ENCODE measurements at regions not wholly inside any gene's neighbourhood (a gene's known extent, or its start where the extent isn't known, plus 50 kb on each side); places are given as distances from the start of the nearest gene placed in this dataset.

DNA sequence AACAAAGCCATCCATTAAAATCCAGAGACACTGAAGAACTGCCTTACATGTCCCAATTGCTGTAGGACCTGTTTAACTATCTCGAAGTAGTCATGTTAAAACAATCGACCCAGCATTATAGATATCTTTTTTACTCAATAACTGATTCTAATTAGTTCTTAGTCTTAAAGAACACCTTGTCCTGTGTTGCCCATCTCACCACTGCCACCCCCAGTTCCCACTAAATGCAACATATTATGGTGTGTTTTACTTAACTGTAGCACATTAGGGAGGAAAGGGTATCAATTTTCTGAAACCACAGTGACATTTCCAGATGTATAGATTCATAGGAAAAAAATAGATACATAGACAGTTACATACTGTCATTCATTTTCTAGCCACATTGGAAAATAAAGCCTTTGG lies 221.2 kb downstream of the MEF2C start:
- no peak for DNase-seq
- TF ChIP-seq, protein P1, sequence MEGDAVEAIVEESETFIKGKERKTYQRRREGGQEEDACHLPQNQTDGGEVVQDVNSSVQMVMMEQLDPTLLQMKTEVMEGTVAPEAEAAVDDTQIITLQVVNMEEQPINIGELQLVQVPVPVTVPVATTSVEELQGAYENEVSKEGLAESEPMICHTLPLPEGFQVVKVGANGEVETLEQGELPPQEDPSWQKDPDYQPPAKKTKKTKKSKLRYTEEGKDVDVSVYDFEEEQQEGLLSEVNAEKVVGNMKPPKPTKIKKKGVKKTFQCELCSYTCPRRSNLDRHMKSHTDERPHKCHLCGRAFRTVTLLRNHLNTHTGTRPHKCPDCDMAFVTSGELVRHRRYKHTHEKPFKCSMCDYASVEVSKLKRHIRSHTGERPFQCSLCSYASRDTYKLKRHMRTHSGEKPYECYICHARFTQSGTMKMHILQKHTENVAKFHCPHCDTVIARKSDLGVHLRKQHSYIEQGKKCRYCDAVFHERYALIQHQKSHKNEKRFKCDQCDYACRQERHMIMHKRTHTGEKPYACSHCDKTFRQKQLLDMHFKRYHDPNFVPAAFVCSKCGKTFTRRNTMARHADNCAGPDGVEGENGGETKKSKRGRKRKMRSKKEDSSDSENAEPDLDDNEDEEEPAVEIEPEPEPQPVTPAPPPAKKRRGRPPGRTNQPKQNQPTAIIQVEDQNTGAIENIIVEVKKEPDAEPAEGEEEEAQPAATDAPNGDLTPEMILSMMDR (IDR thresholded peaks at IDR 0.05; ENCODE audit: borderline replicate concordance): no peak
- intact Hi-C loops (cut with micrococcal nuclease): no loop called here
- Histone ChIP-seq H3K27me3 (ENCODE audit: low read depth) (peaks cover 100% of the 10 kb centered on the region), H3K36me3 (no peaks in the 10 kb centered on the region), H3K27ac (replicated peaks) (no peak overlapping the region), H3K4me1 (peaks cover 23% of the 10 kb centered on the region), H3K9me3 (replicated peaks) (no peaks in the 10 kb centered on the region), H3K4me3 (no peak overlapping the region)

DNA sequence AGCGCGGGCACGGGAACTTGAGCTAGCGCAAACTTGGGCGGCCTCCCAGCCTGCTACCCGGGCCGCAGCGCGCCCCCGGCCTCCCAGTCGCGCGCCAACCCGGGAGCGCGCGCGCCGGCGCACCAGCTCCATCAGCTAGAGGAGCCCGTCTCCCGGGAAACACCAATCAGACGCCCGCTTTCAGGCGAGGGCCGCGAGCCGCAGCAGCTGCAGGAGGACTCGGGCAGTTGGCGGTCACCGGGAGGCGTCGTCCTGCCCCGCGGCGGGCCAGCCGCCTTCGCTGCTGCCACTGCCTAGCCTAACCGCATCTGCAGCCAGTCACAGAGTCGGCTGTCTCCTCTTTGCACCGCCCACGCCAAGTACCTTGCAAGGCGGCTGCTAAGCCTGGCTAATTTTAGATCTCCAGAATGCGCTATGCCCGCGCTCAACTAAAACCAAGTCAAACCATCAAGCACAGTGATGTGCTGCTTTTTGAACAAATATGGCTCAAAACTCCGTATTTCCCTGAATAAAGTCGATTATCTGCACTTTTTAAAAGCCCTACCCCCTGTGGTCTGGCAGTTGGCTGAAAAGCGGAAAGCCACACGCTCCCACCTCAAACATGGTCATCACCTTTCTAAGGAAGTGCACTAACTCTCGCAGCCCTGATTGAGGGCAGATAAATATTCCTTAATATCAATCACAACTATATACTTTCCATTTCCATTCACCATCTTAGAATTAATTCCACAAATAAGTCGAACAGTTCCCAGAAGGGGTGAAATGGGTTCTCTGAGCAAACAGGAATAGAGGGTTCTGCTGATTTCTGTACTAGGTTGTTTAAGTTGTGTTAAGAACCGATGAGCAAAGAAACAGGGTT lies 221.8 kb downstream of the MEF2C start:
- peaks cover 100% of the 10 kb centered on the region for H3K27me3 ChIP-seq (ENCODE audit: low read depth)
- no peak for DNase-seq
- TF ChIP-seq, protein P1 (IDR thresholded peaks at IDR 0.05; ENCODE audit: borderline replicate concordance): no peak
- peaks cover 17% of the 10 kb centered on the region for H3K4me1 ChIP-seq
- no peaks in the 10 kb centered on the region for H3K36me3 ChIP-seq
- intact Hi-C loops (cut with micrococcal nuclease): no loop called here
- H3K4me3 ChIP-seq: peak overlapping the region; percentile 60
- H3K9me3 ChIP-seq (replicated peaks): no peaks in the 10 kb centered on the region
- H3K27ac ChIP-seq (replicated peaks): no peak overlapping the region

DNA sequence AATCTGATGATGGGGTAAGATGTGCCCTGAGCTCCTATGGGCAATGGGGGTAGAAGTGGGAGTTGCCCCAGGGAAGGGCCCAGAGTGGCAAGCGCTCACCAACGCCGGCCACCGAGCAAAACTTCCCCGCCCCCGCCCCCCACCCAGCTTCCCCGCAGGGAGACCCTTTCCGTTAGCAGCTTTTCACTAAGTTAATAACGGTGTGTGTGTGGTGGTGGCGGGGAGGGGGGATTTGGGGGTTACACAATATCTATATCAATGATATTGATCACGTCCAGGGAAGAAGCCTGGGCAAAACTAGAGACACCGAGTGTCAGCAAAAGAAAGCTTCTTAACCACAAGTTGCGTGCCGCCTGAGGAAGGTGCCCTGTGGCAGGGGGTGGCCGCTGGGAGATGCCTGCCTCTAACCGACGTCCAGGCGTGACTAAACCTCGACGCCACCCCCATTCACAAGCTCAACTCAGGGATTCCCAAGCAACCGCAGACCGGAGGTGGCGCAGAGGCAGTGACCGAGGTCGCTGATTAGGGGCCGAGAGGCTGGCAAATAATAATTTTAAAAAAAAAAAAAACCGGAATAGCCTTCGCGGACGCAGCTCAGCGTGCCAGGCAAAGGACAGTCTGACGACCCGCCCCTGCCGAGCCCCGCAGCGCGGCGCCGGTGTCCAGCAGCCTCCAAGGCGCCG lies 222.6 kb downstream of the MEF2C start:
- Histone ChIP-seq H3K27ac (replicated peaks) (no peak overlapping the region), H3K4me3 (peak overlapping the region; percentile 60), H3K9me3 (replicated peaks) (no peaks in the 10 kb centered on the region), H3K36me3 (no peaks in the 10 kb centered on the region), H3K4me1 (peaks cover 10% of the 10 kb centered on the region), H3K27me3 (ENCODE audit: low read depth) (peaks cover 100% of the 10 kb centered on the region)
- no peak for DNase-seq
- intact Hi-C loops (cut with micrococcal nuclease): no loop called here
- TF ChIP-seq, protein P1 (IDR thresholded peaks at IDR 0.05; ENCODE audit: borderline replicate concordance): no peak

DNA sequence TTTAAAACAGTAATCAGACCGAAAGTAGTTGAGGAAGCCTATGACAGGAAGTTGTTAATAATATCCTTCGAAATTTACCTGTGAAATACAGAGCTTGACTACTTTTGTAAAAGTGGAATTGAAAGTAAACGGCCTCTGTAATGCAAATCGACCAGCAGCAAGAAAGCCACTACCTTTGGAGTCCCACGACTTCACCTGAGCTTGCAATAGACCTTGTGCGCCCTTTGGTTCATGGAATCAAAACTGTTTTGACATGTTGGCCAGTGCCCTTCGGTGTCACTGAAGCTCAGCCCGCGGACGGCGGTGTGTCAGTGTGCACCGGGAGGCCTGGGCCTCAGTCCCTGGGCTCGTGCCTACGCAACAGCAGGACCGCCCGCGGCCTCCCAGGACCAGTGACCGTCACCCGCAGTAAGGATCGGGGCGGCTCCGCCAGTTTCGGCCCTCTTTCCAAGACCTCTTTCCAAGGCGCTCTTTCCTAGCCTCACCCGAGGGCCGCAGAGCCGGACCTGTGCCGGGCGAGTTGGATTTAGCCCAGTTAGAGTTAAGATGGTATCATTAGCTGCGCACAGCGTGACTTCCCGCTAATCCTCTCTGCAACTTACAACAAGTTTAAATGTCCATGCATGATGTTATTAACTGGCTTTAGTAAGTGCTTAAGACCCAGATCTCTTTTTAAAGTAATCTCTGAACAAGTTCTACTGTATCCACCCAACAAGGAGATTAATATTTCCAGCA lies 223.3 kb downstream of the MEF2C start:
- Histone ChIP-seq H3K9me3 (replicated peaks) (no peaks in the 10 kb centered on the region), H3K27me3 (ENCODE audit: low read depth) (peaks cover 99% of the 10 kb centered on the region), H3K36me3 (no peaks in the 10 kb centered on the region), H3K27ac (replicated peaks) (no peak overlapping the region), H3K4me1 (peaks cover 10% of the 10 kb centered on the region), H3K4me3 (no peak overlapping the region)
- TF ChIP-seq, protein P1 (IDR thresholded peaks at IDR 0.05; ENCODE audit: borderline replicate concordance): no peak
- DNase-seq: no peak
- intact Hi-C loops (cut with micrococcal nuclease): no loop called here

DNA sequence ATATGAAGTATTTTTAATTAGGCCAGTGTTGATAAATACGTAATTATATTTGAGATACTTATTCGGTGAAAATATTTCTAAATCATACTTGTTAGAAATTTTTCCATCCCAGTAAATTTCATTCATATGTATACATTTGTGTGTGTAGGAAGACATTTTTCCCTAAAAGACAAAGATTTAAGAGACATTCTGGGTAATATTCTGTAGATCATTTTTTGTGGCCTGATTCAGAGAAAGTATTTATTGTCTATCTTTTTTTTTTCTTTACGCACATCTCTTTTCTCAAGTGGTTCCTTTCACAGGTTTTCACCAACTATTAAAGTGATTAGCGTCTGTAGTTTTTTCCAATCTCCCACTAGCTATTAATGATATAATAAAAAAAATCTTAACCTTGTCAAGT lies 224.1 kb downstream of the MEF2C start:
- Histone ChIP-seq H3K9me3 (replicated peaks) (no peaks in the 10 kb centered on the region), H3K27ac (replicated peaks) (no peak overlapping the region), H3K4me3 (no peak overlapping the region), H3K27me3 (ENCODE audit: low read depth) (peaks cover 99% of the 10 kb centered on the region), H3K36me3 (no peaks in the 10 kb centered on the region), H3K4me1 (peaks cover 10% of the 10 kb centered on the region)
- no peak for DNase-seq
- intact Hi-C loops (cut with micrococcal nuclease): no loop called here
- TF ChIP-seq, protein P1 (IDR thresholded peaks at IDR 0.05; ENCODE audit: borderline replicate concordance): no peak
